ENCODE measurements at regions not wholly inside any gene's neighbourhood (a gene's known extent, or its start where the extent isn't known, plus 50 kb on each side); places are given as distances from the start of the nearest gene placed in this dataset.

GRCh38 chr22:48356731-48357130 lies 1470.9 kb downstream of the BRD1 start:
- DNase-seq (ENCODE audit: low read depth in 2 of 3, low spot score in 2 of 3), result no peak

GRCh38 chr22:48354096-48354495 lies 1473.6 kb downstream of the BRD1 start:
- DNase-seq (ENCODE audit: low read depth in 2 of 3, low spot score in 2 of 3), result no peak

- DNase-seq (ENCODE audit: low read depth in 2 of 3, low spot score in 2 of 3), result no peak
These were observed 1474.3 kb downstream of the BRD1 start for GRCh38 chr22:48353116-48353947.

GRCh38 chr22:48352086-48352911 lies 1475.4 kb downstream of the BRD1 start:
- DNase-seq (ENCODE audit: low read depth in 2 of 3, low spot score in 2 of 3), result no peak

GRCh38 chr22:48351376-48352085 lies 1476.1 kb downstream of the BRD1 start:
- no peak for DNase-seq (ENCODE audit: low read depth in 2 of 3, low spot score in 2 of 3)

GRCh38 chr22:48350456-48350855 lies 1477.2 kb downstream of the BRD1 start:
- no peak for DNase-seq (ENCODE audit: low read depth in 2 of 3, low spot score in 2 of 3)

- DNase-seq (ENCODE audit: low read depth in 2 of 3, low spot score in 2 of 3), result no peak
These were observed 1478.8 kb downstream of the BRD1 start for GRCh38 chr22:48348855-48349254.

GRCh38 chr22:48347311-48347710 lies 1480.4 kb downstream of the BRD1 start:
- DNase-seq (ENCODE audit: low read depth in 2 of 3, low spot score in 2 of 3), result no peak

GRCh38 chr22:48346911-48347310 lies 1480.8 kb downstream of the BRD1 start:
- DNase-seq (ENCODE audit: low read depth in 2 of 3, low spot score in 2 of 3), result no peak

- no peak for DNase-seq (ENCODE audit: low read depth in 2 of 3, low spot score in 2 of 3)
These were observed 1481.4 kb downstream of the BRD1 start for GRCh38 chr22:48346311-48346710.

- DNase-seq (ENCODE audit: low read depth in 2 of 3, low spot score in 2 of 3), result no peak
These were observed 1482.0 kb downstream of the BRD1 start for GRCh38 chr22:48345631-48346030.

GRCh38 chr22:48343461-48343860 lies 1484.2 kb downstream of the BRD1 start:
- DNase-seq (ENCODE audit: low read depth in 2 of 3, low spot score in 2 of 3), result no peak

GRCh38 chr22:48342732-48343131 lies 1484.9 kb downstream of the BRD1 start:
- DNase-seq (ENCODE audit: low read depth in 2 of 3, low spot score in 2 of 3), result no peak

GRCh38 chr22:48342016-48342415 lies 1485.7 kb downstream of the BRD1 start:
- no peak for DNase-seq (ENCODE audit: low read depth in 2 of 3, low spot score in 2 of 3)

- DNase-seq (ENCODE audit: low read depth in 2 of 3, low spot score in 2 of 3), result no peak
These were observed 1486.7 kb downstream of the BRD1 start for GRCh38 chr22:48340727-48341709.

- DNase-seq (ENCODE audit: low read depth in 2 of 3, low spot score in 2 of 3), result no peak
These were observed 1487.5 kb downstream of the BRD1 start for GRCh38 chr22:48340191-48340590.

GRCh38 chr22:48338793-48339705 lies 1488.6 kb downstream of the BRD1 start:
- DNase-seq (ENCODE audit: low read depth in 2 of 3, low spot score in 2 of 3), result no peak

- DNase-seq (ENCODE audit: low read depth in 2 of 3, low spot score in 2 of 3), result no peak
These were observed 1489.5 kb downstream of the BRD1 start for GRCh38 chr22:48337957-48338792.

All from hematopoietic multipotent progenitor cell (in vitro differentiated cells).